BLaER1 (cell line): ENCODE measurements at regions not wholly inside any gene's neighbourhood (a gene's known extent, or its start where the extent isn't known, plus 50 kb on each side); places are given as distances from the start of the nearest gene placed in this dataset.
"Not testable (repeated sequence)": the region's sequence is repeated elsewhere in the genome, so short reads cannot be mapped to it uniquely, and the experiment has no call there.

Source experiments
- H3K27ac ChIP-seq: shearing (Covaris generic); formaldehyde crosslinking; 2 replicates; pipeline ENCODE4 v1.8.1; 2022
- H3K27me3 ChIP-seq: shearing (Covaris generic); formaldehyde crosslinking; 2 replicates; pipeline ENCODE4 v1.8.1; 2022
- H3K36me3 ChIP-seq: shearing (Covaris generic); formaldehyde crosslinking; 2 replicates; pipeline ENCODE4 v1.8.1; 2022
- H3K4me1 ChIP-seq: shearing (Covaris generic); formaldehyde crosslinking; 2 replicates; pipeline ENCODE4 v1.8.1; 2022
- H3K4me2 ChIP-seq: shearing (Covaris generic); formaldehyde crosslinking; 2 replicates; pipeline ENCODE4 v1.8.1; 2022
- H3K4me3 ChIP-seq: shearing (Covaris generic); formaldehyde crosslinking; 2 replicates; pipeline ENCODE4 v1.8.1; 2022
- H3K9ac ChIP-seq: shearing (Covaris generic); formaldehyde crosslinking; 2 replicates; pipeline ENCODE4 v1.8.1; 2022
- H3K9me3 ChIP-seq: shearing (Covaris generic); formaldehyde crosslinking; 2 replicates; pipeline ENCODE4 v1.8.1; 2022
- H4K20me1 ChIP-seq: shearing (Covaris generic); formaldehyde crosslinking; 2 replicates; pipeline ENCODE4 v1.8.1; 2022
- Cebpa-rat ChIP-seq: shearing (Covaris generic); IDR thresholded peaks from 2 replicates; pipeline ENCODE4 v1.8.1; 2022

DNA sequence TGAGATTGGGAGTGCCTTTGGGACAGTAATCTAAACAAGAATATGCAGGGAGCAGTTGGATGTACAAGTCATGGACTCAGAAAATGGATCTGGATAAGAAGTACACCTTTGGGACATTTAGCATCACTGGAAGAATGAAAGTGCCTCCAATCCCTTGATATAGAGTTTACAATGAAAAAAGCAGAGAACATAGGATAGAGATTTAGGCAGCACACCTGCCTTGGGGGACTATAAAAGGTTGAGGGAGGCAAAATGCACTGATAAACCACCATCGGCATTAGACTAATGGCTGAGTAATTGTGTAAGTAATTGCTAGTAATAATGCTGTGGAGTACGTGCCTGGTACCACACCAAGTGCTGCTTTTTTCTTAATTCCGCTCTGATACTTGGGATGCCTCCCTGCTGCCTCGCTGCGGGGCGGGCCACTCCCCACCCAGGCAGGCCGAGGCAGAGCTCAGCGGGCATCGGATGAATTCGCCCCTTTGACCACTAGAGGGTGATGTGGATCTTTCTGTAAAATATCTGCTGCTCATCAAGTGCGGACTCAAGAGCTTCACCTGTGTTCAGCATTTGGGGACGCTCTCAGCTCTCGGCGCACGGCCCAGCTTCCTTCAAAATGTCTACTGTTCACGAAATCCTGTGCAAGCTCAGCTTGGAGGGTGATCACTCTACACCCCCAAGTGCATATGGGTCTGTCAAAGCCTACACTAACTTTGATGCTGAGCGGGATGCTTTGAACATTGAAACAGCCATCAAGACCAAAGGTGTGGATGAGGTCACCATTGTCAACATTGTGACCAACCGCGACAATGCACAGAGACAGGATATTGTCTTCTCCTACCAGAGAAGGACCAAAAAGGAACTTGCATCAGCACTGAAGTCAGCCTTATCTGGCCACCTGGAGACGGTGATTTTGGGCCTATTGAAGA lies 99.9 kb downstream of the ANKRD18B start:
- H3K4me3 ChIP-seq: no peak overlapping the region
- H3K27me3 ChIP-seq: no peaks in the 10 kb centered on the region
- no peak overlapping the region for H3K9ac ChIP-seq
- H3K9me3 ChIP-seq: no peaks in the 10 kb centered on the region
- H4K20me1 ChIP-seq: no peaks in the 10 kb centered on the region
- no peak overlapping the region for H3K4me2 ChIP-seq
- H3K36me3 ChIP-seq: no peaks in the 10 kb centered on the region
- H3K4me1 ChIP-seq: no peaks in the 10 kb centered on the region
- no peak for TF ChIP-seq Cebpa-rat
- no peak overlapping the region for H3K27ac ChIP-seq

DNA sequence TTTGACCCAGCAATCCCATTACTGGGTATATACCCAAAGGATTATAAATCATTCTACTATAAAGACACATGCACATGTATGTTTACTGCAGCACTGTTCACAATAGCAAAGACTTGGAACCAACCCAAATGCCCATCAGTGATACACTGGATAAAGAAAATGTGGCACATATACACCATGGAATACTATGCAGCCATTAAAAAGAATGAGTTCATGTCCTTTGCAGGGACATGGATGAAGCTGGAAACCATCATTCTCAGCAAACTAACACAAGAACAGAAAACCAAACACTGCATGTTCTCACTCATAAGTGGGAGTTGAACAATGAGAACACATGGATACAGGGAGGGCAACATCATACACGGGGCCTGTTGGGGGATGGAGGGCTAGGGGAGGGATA lies 104.3 kb downstream of the ANKRD18B start:
- H3K27me3 ChIP-seq, H3K9me3 ChIP-seq, H4K20me1 ChIP-seq, H3K9ac ChIP-seq, H3K27ac ChIP-seq, H3K4me2 ChIP-seq, H3K36me3 ChIP-seq, H3K4me3 ChIP-seq, H3K4me1 ChIP-seq: not testable (repeated sequence)

DNA sequence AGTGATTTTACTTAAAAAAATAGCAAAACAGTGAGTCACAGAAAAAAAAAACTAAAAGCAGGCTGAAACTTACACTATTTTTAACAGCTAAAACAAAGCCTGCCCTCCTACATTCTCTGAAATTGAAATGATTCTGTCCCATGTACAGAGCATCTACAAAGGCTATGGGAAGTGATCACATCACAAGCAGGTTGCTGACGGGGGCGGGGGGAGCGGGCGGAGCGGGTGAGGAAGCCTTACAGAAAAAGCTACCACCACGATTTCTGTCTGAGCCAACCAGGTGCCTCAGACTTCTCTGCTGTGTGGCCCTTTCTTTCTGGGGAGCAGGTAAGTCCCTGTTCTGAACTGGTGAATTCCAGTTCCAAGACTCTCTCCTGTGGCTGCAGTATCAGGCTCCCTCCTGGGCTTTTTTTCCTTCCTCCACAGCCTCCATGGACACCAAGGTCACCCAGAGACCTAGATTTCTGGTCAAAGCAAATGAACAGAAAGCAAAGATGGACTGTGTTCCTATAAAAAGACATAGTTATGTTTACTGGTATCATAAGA lies 104.9 kb downstream of the ANKRD18B start:
- H3K4me1 ChIP-seq: no peaks in the 10 kb centered on the region
- H3K9me3 ChIP-seq: no peaks in the 10 kb centered on the region
- TF ChIP-seq Cebpa-rat: no peak
- no peaks in the 10 kb centered on the region for H3K36me3 ChIP-seq
- no peak overlapping the region for H3K4me2 ChIP-seq
- no peaks in the 10 kb centered on the region for H3K27me3 ChIP-seq
- H3K9ac ChIP-seq: no peak overlapping the region
- no peak overlapping the region for H3K27ac ChIP-seq
- H3K4me3 ChIP-seq: no peak overlapping the region
- H4K20me1 ChIP-seq: no peaks in the 10 kb centered on the region

DNA sequence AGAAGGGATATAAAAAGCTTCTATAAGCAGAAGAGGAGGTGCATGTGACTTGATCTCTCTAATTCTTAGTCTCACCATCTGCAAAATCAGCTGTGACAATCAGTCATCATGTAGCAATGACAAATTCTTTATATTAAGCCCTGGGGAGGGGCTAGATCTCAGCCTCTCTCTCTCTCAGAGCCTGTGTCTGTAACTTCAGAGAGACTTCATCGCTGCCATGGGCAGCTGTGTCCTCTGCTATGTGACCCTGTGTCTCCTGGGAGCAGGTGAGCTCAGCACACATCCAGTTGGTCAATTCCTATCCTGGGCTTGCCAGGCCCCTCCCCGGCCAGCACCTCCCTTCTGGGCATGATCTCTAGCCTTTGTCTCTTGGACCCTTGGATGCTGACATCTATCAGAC lies 109.6 kb downstream of the ANKRD18B start:
- no peak for TF ChIP-seq Cebpa-rat
- no peak overlapping the region for H3K4me2 ChIP-seq
- H4K20me1 ChIP-seq: no peaks in the 10 kb centered on the region
- no peaks in the 10 kb centered on the region for H3K9me3 ChIP-seq
- H3K36me3 ChIP-seq: no peaks in the 10 kb centered on the region
- H3K27ac ChIP-seq: no peak overlapping the region
- peaks cover 7% of the 10 kb centered on the region; the same call in 1 of the 2 replicates for H3K4me1 ChIP-seq
- no peak overlapping the region for H3K4me3 ChIP-seq
- no peak overlapping the region for H3K9ac ChIP-seq
- H3K27me3 ChIP-seq: no peaks in the 10 kb centered on the region

DNA sequence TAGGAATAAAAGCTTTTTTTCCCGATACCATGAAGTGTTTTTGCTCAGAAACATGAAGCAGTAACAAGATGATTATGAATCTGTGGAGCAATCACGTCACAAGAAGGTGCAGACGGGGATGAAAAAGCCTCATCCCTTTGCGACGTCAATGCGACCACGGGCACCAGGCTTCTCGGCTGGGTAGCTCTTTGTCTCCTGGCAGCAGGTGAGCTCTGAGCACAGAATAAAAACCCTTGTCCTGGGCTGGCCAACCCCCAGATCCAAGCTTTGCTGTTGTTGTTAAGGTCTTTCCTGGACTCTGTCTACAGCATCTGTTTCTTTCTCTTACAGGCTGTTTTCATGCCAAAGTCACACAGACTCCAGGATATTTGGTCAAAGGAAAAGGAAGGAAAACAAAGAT lies 113.8 kb downstream of the ANKRD18B start:
- H3K4me2 ChIP-seq: no peak overlapping the region

DNA sequence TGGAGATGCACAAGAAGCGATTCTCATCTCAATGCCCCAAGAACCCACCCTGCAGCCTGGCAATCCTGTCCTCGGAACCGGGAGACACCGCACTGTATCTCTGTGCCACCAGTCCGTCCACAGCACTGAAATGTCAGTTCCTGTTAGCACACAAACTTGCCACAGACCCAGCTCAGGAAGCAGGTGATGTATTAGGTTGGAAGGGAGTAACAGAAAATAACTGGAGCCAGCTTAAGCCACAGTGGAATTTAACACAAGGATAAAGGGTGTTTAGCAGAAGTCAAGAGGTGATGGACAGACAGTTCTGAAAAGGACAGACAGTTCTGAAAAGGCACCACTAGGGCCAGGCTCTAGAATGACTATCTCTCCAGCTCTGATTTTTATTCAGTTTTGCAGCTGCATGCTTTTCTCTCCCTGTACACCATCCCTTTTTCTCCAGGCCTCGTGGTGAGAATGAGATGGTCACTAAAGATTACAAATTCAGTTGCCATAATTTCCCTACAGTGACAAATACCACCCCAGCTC lies 114.4 kb downstream of the ANKRD18B start:
- Histone ChIP-seq H3K27ac (no peak overlapping the region), H3K4me2 (no peak overlapping the region), H3K36me3 (no peaks in the 10 kb centered on the region), H3K4me1 (peaks cover 7% of the 10 kb centered on the region; the same call in 1 of the 2 replicates), H4K20me1 (no peaks in the 10 kb centered on the region), H3K9me3 (no peaks in the 10 kb centered on the region), H3K9ac (no peak overlapping the region), H3K27me3 (no peaks in the 10 kb centered on the region), H3K4me3 (no peak overlapping the region)
- TF ChIP-seq Cebpa-rat: no peak

More for the DNA sequence above, 113.8 kb downstream of the ANKRD18B start:
- peaks cover 7% of the 10 kb centered on the region; the same call in 1 of the 2 replicates for H3K4me1 ChIP-seq
- no peak overlapping the region for H3K9ac ChIP-seq
- no peak overlapping the region for H3K27ac ChIP-seq
- H4K20me1 ChIP-seq: no peaks in the 10 kb centered on the region
- no peak for TF ChIP-seq Cebpa-rat
- no peaks in the 10 kb centered on the region for H3K27me3 ChIP-seq
- H3K4me3 ChIP-seq: no peak overlapping the region
- no peaks in the 10 kb centered on the region for H3K36me3 ChIP-seq
- H3K9me3 ChIP-seq: no peaks in the 10 kb centered on the region

DNA sequence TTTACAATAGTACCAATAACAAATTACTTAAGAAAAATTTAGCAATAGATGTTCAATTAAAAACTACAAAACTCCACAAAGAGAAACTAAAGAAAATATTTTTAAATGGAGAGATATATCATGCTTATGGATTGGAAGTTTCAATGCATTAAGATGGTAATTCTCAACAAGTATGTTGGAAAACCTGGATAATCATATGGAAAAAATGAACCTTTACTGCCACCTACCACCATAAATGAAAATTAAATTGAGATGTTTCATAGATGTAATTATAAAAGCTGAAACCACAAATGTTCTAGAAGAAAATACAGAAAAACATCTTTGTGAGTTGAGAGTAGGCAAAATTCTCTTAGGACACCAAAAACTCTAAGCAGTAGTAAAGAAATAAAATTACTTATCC lies 121.7 kb downstream of the ANKRD18B start:
- H4K20me1 ChIP-seq: no peaks in the 10 kb centered on the region
- no peak overlapping the region for H3K9ac ChIP-seq
- no peaks in the 10 kb centered on the region for H3K27me3 ChIP-seq
- H3K27ac ChIP-seq: no peak overlapping the region
- peaks cover 6% of the 10 kb centered on the region; the same call in 1 of the 2 replicates for H3K9me3 ChIP-seq
- TF ChIP-seq Cebpa-rat: no peak
- H3K36me3 ChIP-seq: no peaks in the 10 kb centered on the region
- H3K4me2 ChIP-seq: no peak overlapping the region
- no peak overlapping the region for H3K4me3 ChIP-seq
- H3K4me1 ChIP-seq: no peaks in the 10 kb centered on the region

DNA sequence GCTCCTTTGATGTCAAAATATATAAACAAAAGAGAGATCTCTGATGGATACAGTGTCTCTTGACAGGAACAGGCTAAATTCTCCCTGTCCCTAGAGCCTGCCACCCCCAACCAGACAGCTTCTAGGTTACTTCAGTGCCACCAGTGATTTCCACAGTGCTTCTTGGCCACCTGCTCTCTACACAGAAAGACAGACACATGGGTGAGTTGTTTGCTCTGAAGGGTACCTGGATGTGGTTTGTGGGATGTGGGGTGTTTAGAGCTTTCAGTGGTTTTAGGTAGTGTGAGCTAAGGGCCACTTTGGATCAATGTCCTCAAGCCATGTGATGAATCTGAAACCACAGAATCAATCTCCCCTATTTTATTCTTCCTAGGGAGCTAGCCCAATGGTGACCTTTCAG lies 125.4 kb downstream of the ANKRD18B start:
- no peaks in the 10 kb centered on the region for H3K36me3 ChIP-seq
- H3K9me3 ChIP-seq: no peaks in the 10 kb centered on the region
- H3K4me2 ChIP-seq: no peak overlapping the region
- no peak overlapping the region for H3K27ac ChIP-seq
- TF ChIP-seq Cebpa-rat: no peak
- no peaks in the 10 kb centered on the region for H4K20me1 ChIP-seq
- no peaks in the 10 kb centered on the region for H3K27me3 ChIP-seq
- H3K4me3 ChIP-seq: no peak overlapping the region
- no peaks in the 10 kb centered on the region for H3K4me1 ChIP-seq
- no peak overlapping the region for H3K9ac ChIP-seq

DNA sequence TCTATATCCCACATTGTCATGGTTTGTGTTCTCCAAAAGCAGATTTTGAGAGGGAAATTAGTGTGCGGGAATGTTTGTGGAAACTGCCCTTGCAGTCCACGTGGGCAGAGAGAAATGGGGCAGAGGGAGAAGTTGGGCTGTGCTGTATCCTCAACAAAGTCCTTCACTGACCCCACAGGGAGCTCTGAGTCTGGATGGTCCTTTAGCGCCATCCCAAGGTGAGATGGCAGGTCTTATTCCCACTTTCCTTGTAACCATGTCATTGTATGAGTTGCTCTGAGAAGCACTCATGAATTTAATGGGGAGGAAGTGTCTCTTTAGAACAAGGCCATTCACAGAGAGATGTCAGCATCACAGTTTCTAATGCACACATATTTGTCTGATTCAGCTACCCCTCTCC lies 127.1 kb downstream of the ANKRD18B start:
- TF ChIP-seq Cebpa-rat: no peak
- H3K27me3 ChIP-seq: no peaks in the 10 kb centered on the region
- no peak overlapping the region for H3K4me2 ChIP-seq
- no peaks in the 10 kb centered on the region for H3K4me1 ChIP-seq
- no peak overlapping the region for H3K27ac ChIP-seq
- no peaks in the 10 kb centered on the region for H3K36me3 ChIP-seq
- H4K20me1 ChIP-seq: no peaks in the 10 kb centered on the region
- no peak overlapping the region for H3K9ac ChIP-seq
- H3K4me3 ChIP-seq: no peak overlapping the region
- H3K9me3 ChIP-seq: no peaks in the 10 kb centered on the region

DNA sequence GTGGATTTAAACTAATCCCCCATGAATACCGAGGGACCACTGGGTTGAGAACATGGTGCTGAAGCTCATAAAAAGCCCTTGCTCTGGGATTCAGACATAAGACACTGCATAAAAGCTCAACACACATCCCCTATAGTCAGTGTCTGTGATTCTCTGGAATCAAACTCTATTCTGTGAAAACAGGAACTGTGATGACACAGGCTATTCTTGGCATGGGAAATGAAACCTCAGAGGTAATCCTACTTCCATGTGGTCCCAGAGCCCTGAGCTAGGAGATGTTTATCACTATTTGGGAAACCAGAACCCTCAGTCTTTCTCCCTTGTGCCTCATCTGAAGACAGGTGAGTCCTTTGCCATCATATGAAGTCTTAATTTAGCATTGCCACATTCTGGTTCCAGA lies 135.4 kb upstream of the PRSS3 start:
- H3K9me3 ChIP-seq: no peaks in the 10 kb centered on the region
- H3K4me2 ChIP-seq: no peak overlapping the region
- no peak overlapping the region for H3K9ac ChIP-seq
- H3K4me1 ChIP-seq: no peaks in the 10 kb centered on the region
- no peaks in the 10 kb centered on the region for H3K36me3 ChIP-seq
- H3K4me3 ChIP-seq: no peak overlapping the region
- no peaks in the 10 kb centered on the region for H3K27me3 ChIP-seq
- no peaks in the 10 kb centered on the region for H4K20me1 ChIP-seq
- H3K27ac ChIP-seq: no peak overlapping the region
- no peak for TF ChIP-seq Cebpa-rat
